ENCODE measurements at regions not wholly inside any gene's neighbourhood (a gene's known extent, or its start where the extent isn't known, plus 50 kb on each side); places are given as distances from the start of the nearest gene placed in this dataset.
A peak's percentile ranks its signal among the peaks of the same experiment; 100 is the strongest.

DNA sequence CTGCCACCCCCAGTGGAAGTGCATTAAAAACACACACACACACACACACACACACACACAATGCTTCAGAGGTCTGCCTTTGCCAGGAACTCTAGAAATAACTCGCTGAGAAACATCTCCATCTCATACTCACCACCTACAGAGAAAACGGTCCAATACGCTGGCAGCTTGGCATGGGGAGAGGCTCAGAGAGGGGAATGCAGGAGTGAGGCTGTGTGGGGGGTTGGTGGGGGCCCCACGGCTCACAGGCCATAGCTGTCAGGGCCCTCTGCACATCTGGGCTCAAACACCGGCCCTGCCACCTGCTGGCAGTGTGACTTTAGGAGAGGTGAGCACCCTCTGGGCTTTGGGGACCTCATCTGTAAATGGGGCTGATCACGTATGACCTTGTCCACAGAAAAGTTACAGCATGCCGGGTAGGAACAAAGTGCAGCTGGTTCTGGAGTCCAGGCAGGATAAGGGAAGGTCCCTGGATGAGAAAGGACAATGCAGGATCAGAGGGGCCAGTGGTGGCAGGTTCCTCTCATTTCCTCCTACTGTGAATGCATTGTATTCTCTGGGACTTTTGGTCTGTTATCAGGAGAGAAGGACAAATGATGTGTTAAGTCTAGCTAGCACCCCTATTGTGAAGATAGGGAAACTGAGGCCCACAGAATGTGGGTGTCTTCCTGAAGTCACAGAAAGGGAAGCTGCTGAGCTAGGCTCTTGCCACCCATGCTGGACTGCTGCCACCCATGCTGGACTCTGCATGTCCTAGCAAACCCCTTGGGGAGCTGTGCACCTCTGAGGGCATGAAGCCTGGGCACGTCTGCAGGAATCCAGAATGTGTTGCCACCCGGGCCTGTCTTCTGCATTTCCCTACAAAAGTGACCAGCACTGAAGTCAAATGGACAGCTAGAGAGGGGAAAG is 404.6 kb downstream of the RPS24 start:
- peak in 1 of 6 experiments; percentile 11 for TF ChIP-seq CTCF (IDR thresholded peaks at IDR 0.05)
- no peak for TF ChIP-seq EP300 (IDR thresholded peaks at IDR 0.05)
- TF ChIP-seq POLR2AphosphoS5 (IDR thresholded peaks at IDR 0.05) = no peak
